Neuronal stem cell (in vitro differentiated cells): ENCODE measurements at regions not wholly inside any gene's neighbourhood (a gene's known extent, or its start where the extent isn't known, plus 50 kb on each side); places are given as distances from the start of the nearest gene placed in this dataset.

ENCODE experiments used
- DNase-seq: peaks from one replicate; pipeline ENCODE4 v3.0.0-alpha.2; 2013; ENCODE audit warnings: low spot score
- H2AFZ ChIP-seq: one replicate; pipeline ENCODE4 v1.6.1; 2013; ENCODE audit warnings: mild to moderate bottlenecking, low read length, inconsistent platforms
- H2AK5ac ChIP-seq: 2 replicates; pipeline ENCODE4 v1.6.1; 2013; ENCODE audit warnings: low read depth, mild to moderate bottlenecking, inconsistent platforms, low read length, moderate library complexity, mixed read lengths
- H2BK120ac ChIP-seq: 2 replicates; pipeline ENCODE4 v1.6.1; 2013; ENCODE audit warnings: low read depth, mild to moderate bottlenecking, inconsistent platforms, low read length, moderate library complexity, mixed read lengths
- H2BK12ac ChIP-seq: one replicate; pipeline ENCODE4 v1.6.1; 2013; ENCODE audit warnings: low read length, inconsistent platforms
- H2BK15ac ChIP-seq: 2 replicates; pipeline ENCODE4 v1.6.1; 2013; ENCODE audit warnings: mild to moderate bottlenecking, low read length, inconsistent platforms, mixed read lengths
- H2BK5ac ChIP-seq: one replicate; pipeline ENCODE4 v1.6.1; 2013; ENCODE audit warnings: inconsistent platforms, mild to moderate bottlenecking, low read length, moderate library complexity
- H3K14ac ChIP-seq: one replicate; pipeline ENCODE4 v1.6.1; 2013; ENCODE audit warnings: low read length, inconsistent platforms
- H3K18ac ChIP-seq: 2 replicates; pipeline ENCODE4 v1.6.1; 2013; ENCODE audit warnings: low read length, inconsistent platforms
- H3K23ac ChIP-seq: 2 replicates; pipeline ENCODE4 v1.6.1; 2013; ENCODE audit warnings: low read depth, mild to moderate bottlenecking, mixed read lengths, low read length, inconsistent platforms; ENCODE audit not compliant: poor library complexity
- H3K27ac ChIP-seq: replicated peaks from 3 replicates; pipeline ENCODE4 v1.5.1; 2013; ENCODE audit warnings: low read length, inconsistent platforms
- H3K27me3 ChIP-seq, 3 experiments: 2 replicates each; pipeline ENCODE4 v1.6.1; 2013; ENCODE audit warnings: low read length in 3 of 3, mild to moderate bottlenecking in 2 of 3, inconsistent platforms in 1 of 3, low read depth in 1 of 3, mixed read lengths in 1 of 3, moderate library complexity in 1 of 3; ENCODE audit not compliant: control insufficient read depth in 3 of 3, insufficient read depth in 3 of 3
- H3K36me3 ChIP-seq, 2 donors: replicated peaks in 1 of 2; 2 replicates each; pipeline ENCODE4 v1.6.1; 2013; ENCODE audit warnings: low read length in 2 of 2; ENCODE audit not compliant: control insufficient read depth in 2 of 2, insufficient read depth in 2 of 2
- H3K4ac ChIP-seq: 2 replicates; pipeline ENCODE4 v1.6.1; 2013; ENCODE audit warnings: inconsistent platforms, mild to moderate bottlenecking, low read length, moderate library complexity
- H3K4me1 ChIP-seq, 2 donors: 1 replicate in 1 of 2; 2 replicates in 1 of 2; pipeline ENCODE4 v1.6.1; 2013; ENCODE audit warnings: low read length in 2 of 2, low read depth in 1 of 2; ENCODE audit not compliant: control insufficient read depth in 2 of 2, insufficient read depth in 1 of 2
- H3K4me2 ChIP-seq: one replicate; pipeline ENCODE4 v1.6.1; 2013; ENCODE audit warnings: mild to moderate bottlenecking, low read length, inconsistent platforms; ENCODE audit not compliant: insufficient read depth, poor library complexity, severe bottlenecking
- H3K4me3 ChIP-seq, 2 donors: 2 replicates each; pipeline ENCODE4 v1.5.1; 2013; ENCODE audit warnings: low read length in 2 of 2, mild to moderate bottlenecking in 2 of 2, inconsistent platforms in 1 of 2, moderate library complexity in 1 of 2
- H3K79me1 ChIP-seq: one replicate; pipeline ENCODE4 v1.6.1; 2013; ENCODE audit warnings: low read depth, mild to moderate bottlenecking, inconsistent platforms, low read length, moderate library complexity
- H3K9ac ChIP-seq: one replicate; pipeline ENCODE4 v1.6.1; 2013; ENCODE audit warnings: mild to moderate bottlenecking, low read depth, low read length, inconsistent platforms; ENCODE audit not compliant: poor library complexity
- H3K9me3 ChIP-seq, 2 donors: replicated peaks in 1 of 2; 2 replicates each; pipeline versions ENCODE3 to v1.6.1; 2013; ENCODE audit warnings: low read length in 2 of 2, mild to moderate bottlenecking in 2 of 2, inconsistent platforms in 1 of 2, low read depth in 1 of 2, mixed read lengths in 1 of 2, moderate library complexity in 1 of 2; ENCODE audit not compliant: control insufficient read depth in 2 of 2, insufficient read depth in 1 of 2
- H4K8ac ChIP-seq: one replicate; pipeline ENCODE4 v1.6.1; 2013; ENCODE audit warnings: low read depth, mild to moderate bottlenecking, inconsistent platforms, low read length, moderate library complexity
- H4K91ac ChIP-seq: one replicate; pipeline ENCODE4 v1.6.1; 2013; ENCODE audit warnings: low read length, low read depth, mild to moderate bottlenecking, inconsistent platforms; ENCODE audit not compliant: poor library complexity
- WGBS, 2 donors: extraction: QIAGEN DNeasy Blood & Tissue Kit; methylation state at CpG; one replicate each; pipeline ENCODE4 v1.1.7; 2013; ENCODE audit warnings: missing lambda C conversion rate in 2 of 2, mixed read lengths in 1 of 2; ENCODE audit not compliant: insufficient read length in 2 of 2, insufficient replicate concordance in 1 of 2; ENCODE audit errors: extremely low coverage in 2 of 2; 5-methylcytosine and 5-hydroxymethylcytosine counted together

- Histone ChIP-seq H4K91ac (no peak overlapping the region), H3K4me3 (peak overlapping the region in 1 of 2 donors; percentile 48), H2AFZ (no peak overlapping the region), H3K36me3 (no peaks in the 10 kb centered on the region), H2BK12ac (no peak overlapping the region), H3K79me1 (no peaks in the 10 kb centered on the region), H2BK120ac (no peak overlapping the region), H3K4ac (no peak overlapping the region), H3K4me2 (no peak overlapping the region), H2BK5ac (no peak overlapping the region), H3K27me3 (no peaks in the 10 kb centered on the region), H3K27ac (no peak overlapping the region), H2AK5ac (no peak overlapping the region), H3K18ac (no peak overlapping the region), H3K23ac (no peak overlapping the region), H2BK15ac (no peak overlapping the region), H3K9me3 (no peaks in the 10 kb centered on the region), H3K9ac (no peak overlapping the region), H4K8ac (no peak overlapping the region), H3K4me1 (no peaks in the 10 kb centered on the region), H3K14ac (no peak overlapping the region)
- no peak for DNase-seq
- WGBS, 2 donors: no CpG with 5 or more reads among the region's 7 CpGs
These were observed 186.5 kb downstream of the SCP2D1 start for GRCh38 chr20:19000078-19000477.

DNA sequence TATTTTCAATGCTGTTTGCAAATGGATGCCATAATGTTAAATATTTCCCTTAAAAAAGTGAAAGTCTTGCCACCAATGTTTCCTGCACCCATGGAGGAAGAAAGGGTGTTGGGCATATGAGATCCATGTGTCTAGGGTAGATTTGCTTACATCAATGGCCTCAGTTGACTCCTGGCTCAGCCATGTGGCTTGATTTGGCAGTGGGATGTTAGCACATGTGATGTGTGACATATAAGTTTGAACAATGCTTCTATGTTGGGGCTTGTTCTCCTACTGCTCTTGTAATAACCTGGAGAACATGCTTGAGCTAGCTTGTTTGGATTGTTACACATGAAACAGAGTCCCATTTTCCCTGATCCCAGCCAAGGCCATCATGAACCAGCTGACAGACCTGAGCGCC, 187.6 kb downstream of the SCP2D1 start:
- Histone ChIP-seq H4K8ac (no peak overlapping the region), H3K27ac (no peak overlapping the region), H3K23ac (no peak overlapping the region), H3K18ac (no peak overlapping the region), H2BK120ac (no peak overlapping the region), H2AK5ac (no peak overlapping the region), H4K91ac (no peak overlapping the region), H3K4me1 (no peaks in the 10 kb centered on the region), H3K27me3 (no peaks in the 10 kb centered on the region), H3K14ac (no peak overlapping the region), H3K4me2 (no peak overlapping the region), H3K36me3 (no peaks in the 10 kb centered on the region), H3K4ac (no peak overlapping the region), H2BK5ac (no peak overlapping the region), H3K9ac (no peak overlapping the region), H3K79me1 (no peaks in the 10 kb centered on the region), H3K9me3 (no peaks in the 10 kb centered on the region), H2BK12ac (no peak overlapping the region), H2AFZ (no peak overlapping the region), H3K4me3 (no peak overlapping the region), H2BK15ac (no peak overlapping the region)
- no CpG with 5 or more reads among the region's 1 CpG for WGBS, 2 donors
- no peak for DNase-seq

- no peak for DNase-seq
- Histone ChIP-seq H2AFZ (no peak overlapping the region), H4K8ac (no peak overlapping the region), H4K91ac (no peak overlapping the region), H3K9ac (no peak overlapping the region), H3K4me3 (no peak overlapping the region), H2BK12ac (no peak overlapping the region), H2BK15ac (no peak overlapping the region), H3K27me3 (no peaks in the 10 kb centered on the region), H3K4me2 (no peak overlapping the region), H3K36me3 (no peaks in the 10 kb centered on the region), H3K27ac (no peak overlapping the region), H3K14ac (no peak overlapping the region), H2BK5ac (no peak overlapping the region), H3K4ac (no peak overlapping the region), H3K18ac (no peak overlapping the region), H2AK5ac (no peak overlapping the region), H3K23ac (no peak overlapping the region), H3K4me1 (no peaks in the 10 kb centered on the region), H2BK120ac (no peak overlapping the region), H3K9me3 (no peaks in the 10 kb centered on the region), H3K79me1 (no peaks in the 10 kb centered on the region)
- no CpG with 5 or more reads among the region's 5 CpGs for WGBS, 2 donors
These were observed 190.1 kb downstream of the SCP2D1 start for GRCh38 chr20:19003366-19004336.

DNA sequence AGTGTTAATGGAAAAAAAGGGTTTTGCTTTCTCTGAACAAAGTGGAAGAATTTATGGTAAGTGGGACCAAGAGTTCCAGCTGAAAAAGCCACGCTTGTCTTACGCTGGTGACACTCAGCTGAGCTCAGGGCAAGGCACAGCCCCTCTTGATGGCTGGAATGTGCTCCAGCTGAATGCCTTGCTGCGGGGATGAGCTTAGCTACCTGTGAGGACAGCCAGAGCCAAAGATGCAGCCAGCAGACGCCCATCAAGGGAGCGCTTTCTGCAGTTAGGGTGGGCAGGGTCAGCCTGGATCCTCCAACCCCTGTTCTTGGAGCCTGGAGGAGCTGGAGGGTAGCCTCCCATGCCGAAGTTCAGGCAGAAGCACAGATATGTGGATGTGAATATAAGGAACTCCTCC, 191.4 kb downstream of the SCP2D1 start:
- peak overlapping the region in 1 of 2 donors; percentile 5 for H3K4me3 ChIP-seq
- no peak overlapping the region for H2BK5ac ChIP-seq
- H3K18ac ChIP-seq: no peak overlapping the region
- no peaks in the 10 kb centered on the region for H3K27me3 ChIP-seq
- no peak overlapping the region for H3K9ac ChIP-seq
- H3K14ac ChIP-seq: no peak overlapping the region
- H2BK15ac ChIP-seq: no peak overlapping the region
- no CpG with 5 or more reads among the region's 6 CpGs for WGBS, 2 donors
- no peak overlapping the region for H2BK120ac ChIP-seq
- H3K23ac ChIP-seq: no peak overlapping the region
- H4K8ac ChIP-seq: no peak overlapping the region
- H3K9me3 ChIP-seq: no peaks in the 10 kb centered on the region
- H3K4ac ChIP-seq: no peak overlapping the region
- H3K4me1 ChIP-seq: no peaks in the 10 kb centered on the region
- no peak overlapping the region for H3K27ac ChIP-seq
- no peak overlapping the region for H3K4me2 ChIP-seq
- DNase-seq: no peak
- H2AFZ ChIP-seq: no peak overlapping the region
- no peak overlapping the region for H2AK5ac ChIP-seq
- no peaks in the 10 kb centered on the region for H3K79me1 ChIP-seq
- H3K36me3 ChIP-seq: no peaks in the 10 kb centered on the region
- no peak overlapping the region for H4K91ac ChIP-seq
- H2BK12ac ChIP-seq: no peak overlapping the region
